ENCODE measurements at regions not wholly inside any gene's neighbourhood (a gene's known extent, or its start where the extent isn't known, plus 50 kb on each side); places are given as distances from the start of the nearest gene placed in this dataset.

- TF ChIP-seq CTCF (conservative IDR thresholded peaks at IDR 0.05; ENCODE audit: low read depth in 2 of 2) (no peak), ZNF331 (CRISPR knock-in tag; IDR thresholded peaks at IDR 0.05; ENCODE audit: low read depth) (no peak), EZH2 (IDR thresholded peaks at IDR 0.05; ENCODE audit: low read depth, unreplicated experiment) (no peak), JUNB (IDR thresholded peaks at IDR 0.05; ENCODE audit: unreplicated experiment) (no peak)
These were observed 148.8 kb upstream of the CACNA2D1 start for GRCh38 chr7:82592416-82592815.

All from GM23338 (cell line).